ENCODE measurements at regions not wholly inside any gene's neighbourhood (a gene's known extent, or its start where the extent isn't known, plus 50 kb on each side); places are given as distances from the start of the nearest gene placed in this dataset.

GRCh38 chr10:124214610-124215375, 121.4 kb upstream of the CHST15 start:
- no peak for TF ChIP-seq CTCF (conservative IDR thresholded peaks at IDR 0.05; ENCODE audit: low read depth, low read length)
- TF ChIP-seq SMC3 (IDR thresholded peaks at IDR 0.05; ENCODE audit: low read depth, low read length) = no peak
- TF ChIP-seq MAZ (IDR thresholded peaks at IDR 0.05; ENCODE audit: borderline replicate concordance, low read depth, low read length) = no peak
